Liver (tissue), 3 donors: ENCODE measurements at regions not wholly inside any gene's neighbourhood (a gene's known extent, or its start where the extent isn't known, plus 50 kb on each side); places are given as distances from the start of the nearest gene placed in this dataset.

Source experiments
- ATF3 ChIP-seq: IDR thresholded peaks from 2 replicates; pipeline ENCODE4 v1.6.1; 2016; ENCODE audit warnings: antibody characterized with exemption
- CTCF ChIP-seq: fragments of 150-350 bp; IDR thresholded peaks from 2 replicates; pipeline ENCODE4 v1.5.1; 2017; ENCODE audit warnings: improper control_type of control experiment, low read depth, low read length; ENCODE audit not compliant: missing input control
- EGR1 ChIP-seq, 2 donors: IDR thresholded peaks; 2 replicates each; pipeline ENCODE4 v1.6.1; 2016 to 2018; ENCODE audit warnings: antibody characterized with exemption in 2 of 2, low read depth in 2 of 2
- GABPA ChIP-seq, 2 donors: IDR thresholded peaks in 1 of 2; conservative IDR thresholded peaks in 1 of 2; 2 replicates each; pipeline ENCODE4 v1.6.1; 2016; ENCODE audit warnings: antibody characterized with exemption in 2 of 2, mild to moderate bottlenecking in 1 of 2, moderate library complexity in 1 of 2
- MAX ChIP-seq: IDR thresholded peaks from 2 replicates; pipeline ENCODE4 v1.6.1; 2016; ENCODE audit warnings: antibody characterized with exemption
- RXRA ChIP-seq, 2 donors: IDR thresholded peaks; 2 replicates each; pipeline ENCODE4 v1.6.1; 2017 to 2018; ENCODE audit warnings: antibody characterized with exemption in 2 of 2, mild to moderate bottlenecking in 1 of 2
- SP1 ChIP-seq: IDR thresholded peaks from 2 replicates; pipeline ENCODE4 v1.6.1; 2018; ENCODE audit warnings: antibody characterized with exemption, mild to moderate bottlenecking
- donor health status: healthy.
- donor health status: healthy.

GRCh38 chr10:32187686-32188085, 131.5 kb upstream of the KIF5B start:
- no peak for TF ChIP-seq RXRA (IDR thresholded peaks at IDR 0.05)
- no peak for TF ChIP-seq CTCF
- TF ChIP-seq ATF3 = no peak
- TF ChIP-seq GABPA (IDR thresholded peaks at IDR 0.05 in 1 of 2, conservative IDR thresholded peaks at IDR 0.05 in 1 of 2) = no peak
- no peak for TF ChIP-seq MAX
- TF ChIP-seq EGR1 (IDR thresholded peaks at IDR 0.05; ENCODE audit: low read depth in 2 of 2) = no peak
- no peak for TF ChIP-seq SP1
